ENCODE measurements at regions not wholly inside any gene's neighbourhood (a gene's known extent, or its start where the extent isn't known, plus 50 kb on each side); places are given as distances from the start of the nearest gene placed in this dataset.

DNA sequence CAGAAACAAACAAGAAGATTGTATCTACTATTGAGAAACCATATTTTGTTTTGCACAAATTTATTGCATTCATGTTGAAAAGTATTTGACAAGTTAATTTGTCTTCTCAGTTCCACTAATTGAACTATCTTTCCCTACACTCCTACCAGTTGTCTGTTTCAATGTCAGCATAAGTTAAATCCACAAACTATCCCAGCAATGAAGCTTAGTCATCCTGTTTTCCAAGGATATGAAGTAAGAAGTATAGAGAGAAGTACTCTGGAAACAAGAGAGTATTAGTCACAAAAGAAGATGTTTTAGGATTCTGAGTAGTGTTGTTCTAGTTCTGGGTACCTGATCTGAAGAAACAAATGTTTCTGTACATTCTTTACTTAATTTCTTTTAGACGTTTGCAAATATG, 261.6 kb upstream of the ZNF804A start:
- TF ChIP-seq, protein P1, sequence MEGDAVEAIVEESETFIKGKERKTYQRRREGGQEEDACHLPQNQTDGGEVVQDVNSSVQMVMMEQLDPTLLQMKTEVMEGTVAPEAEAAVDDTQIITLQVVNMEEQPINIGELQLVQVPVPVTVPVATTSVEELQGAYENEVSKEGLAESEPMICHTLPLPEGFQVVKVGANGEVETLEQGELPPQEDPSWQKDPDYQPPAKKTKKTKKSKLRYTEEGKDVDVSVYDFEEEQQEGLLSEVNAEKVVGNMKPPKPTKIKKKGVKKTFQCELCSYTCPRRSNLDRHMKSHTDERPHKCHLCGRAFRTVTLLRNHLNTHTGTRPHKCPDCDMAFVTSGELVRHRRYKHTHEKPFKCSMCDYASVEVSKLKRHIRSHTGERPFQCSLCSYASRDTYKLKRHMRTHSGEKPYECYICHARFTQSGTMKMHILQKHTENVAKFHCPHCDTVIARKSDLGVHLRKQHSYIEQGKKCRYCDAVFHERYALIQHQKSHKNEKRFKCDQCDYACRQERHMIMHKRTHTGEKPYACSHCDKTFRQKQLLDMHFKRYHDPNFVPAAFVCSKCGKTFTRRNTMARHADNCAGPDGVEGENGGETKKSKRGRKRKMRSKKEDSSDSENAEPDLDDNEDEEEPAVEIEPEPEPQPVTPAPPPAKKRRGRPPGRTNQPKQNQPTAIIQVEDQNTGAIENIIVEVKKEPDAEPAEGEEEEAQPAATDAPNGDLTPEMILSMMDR (IDR thresholded peaks at IDR 0.05), result no peak
- Histone ChIP-seq H3K4me3 (ENCODE audit: low read length) (no peak overlapping the region), H3K36me3 (ENCODE audit: insufficient read depth, low read length) (no peaks in the 10 kb centered on the region), H3K27ac (ENCODE audit: low read depth in 1 of 2, low read length in 2 of 2) (no peak overlapping the region), H3K4me1 (ENCODE audit: insufficient read depth, low read length) (no peaks in the 10 kb centered on the region), H3K9me3 (ENCODE audit: control insufficient read depth in 1 of 2, insufficient read depth in 1 of 2, low read length in 2 of 2) (no peaks in the 10 kb centered on the region), H3K27me3 (ENCODE audit: control insufficient read depth in 1 of 2, insufficient read depth in 2 of 2, low read length in 2 of 2) (no peaks in the 10 kb centered on the region)
- CTCF ChIA-PET, result no interaction called here
- Mint-ChIP-seq H3K27me3 (no peaks in the 10 kb centered on the region), H3K27ac (no peak overlapping the region), H3K36me3 (ENCODE audit: low read depth) (no peaks in the 10 kb centered on the region), H3K4me1 (ENCODE audit: low read depth) (no peaks in the 10 kb centered on the region), H3K4me3 (no peak overlapping the region), H3K9me3 (no peaks in the 10 kb centered on the region)
- intact Hi-C loops (cut with DNase I, micrococcal nuclease), result no loop called here
- POLR2A ChIA-PET, result no interaction called here
- ATAC-seq (ENCODE audit: poor library complexity) (no peak), DNase-seq (no peak)

DNA sequence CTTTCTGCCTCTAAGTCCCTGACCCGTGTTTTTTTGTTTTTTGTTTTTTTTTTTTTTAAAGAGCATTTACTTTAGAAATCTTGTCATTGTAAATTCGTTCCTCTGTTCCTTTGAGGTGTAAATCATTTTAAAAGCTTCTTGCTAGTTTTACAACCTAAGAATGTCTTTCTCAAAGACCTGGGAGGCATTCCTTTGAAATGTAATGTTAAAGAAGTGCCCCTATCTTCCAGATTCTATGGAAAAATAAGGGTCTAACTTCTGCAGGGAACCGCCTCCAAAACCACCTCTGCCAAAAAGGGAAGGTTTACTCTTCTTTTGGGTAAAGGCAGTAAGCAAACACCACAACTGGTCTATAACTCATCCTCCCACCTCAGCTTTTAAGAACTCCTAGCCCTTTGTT, 259.6 kb upstream of the ZNF804A start:
- Histone ChIP-seq H3K4me1 (ENCODE audit: insufficient read depth, low read length) (no peaks in the 10 kb centered on the region), H3K27ac (ENCODE audit: low read depth in 1 of 2, low read length in 2 of 2) (no peak overlapping the region), H3K4me3 (ENCODE audit: low read length) (no peak overlapping the region), H3K9me3 (ENCODE audit: control insufficient read depth in 1 of 2, insufficient read depth in 1 of 2, low read length in 2 of 2) (no peaks in the 10 kb centered on the region), H3K36me3 (ENCODE audit: insufficient read depth, low read length) (no peaks in the 10 kb centered on the region), H3K27me3 (ENCODE audit: control insufficient read depth in 1 of 2, insufficient read depth in 2 of 2, low read length in 2 of 2) (no peaks in the 10 kb centered on the region)
- ChIA-PET POLR2A (no interaction called here), CTCF (no interaction called here)
- Mint-ChIP-seq H3K36me3 (ENCODE audit: low read depth) (no peaks in the 10 kb centered on the region), H3K27ac (no peak overlapping the region), H3K9me3 (no peaks in the 10 kb centered on the region), H3K4me1 (ENCODE audit: low read depth) (no peaks in the 10 kb centered on the region), H3K27me3 (no peaks in the 10 kb centered on the region), H3K4me3 (no peak overlapping the region)
- TF ChIP-seq, protein P1 (IDR thresholded peaks at IDR 0.05), result no peak
- intact Hi-C loops (cut with DNase I, micrococcal nuclease), result no loop called here
- no peak for DNase-seq
- ATAC-seq (ENCODE audit: poor library complexity), result no peak

DNA sequence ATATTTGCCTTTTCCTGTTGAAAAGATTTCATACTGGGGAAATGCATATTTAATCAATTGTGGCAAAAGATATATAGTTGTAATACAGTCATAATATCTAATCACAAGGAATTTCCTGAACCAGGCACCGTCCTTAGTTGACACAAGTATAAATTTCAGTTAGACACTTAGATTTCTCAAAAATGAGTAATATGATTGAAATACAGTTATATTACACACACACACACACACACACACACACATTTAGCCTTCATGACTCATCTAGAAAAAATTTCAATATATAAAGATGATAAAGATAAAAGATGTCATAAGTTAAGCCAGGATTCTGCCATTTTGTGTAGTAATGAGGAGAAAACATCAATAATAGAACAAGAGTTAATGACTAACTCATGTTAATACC, 258.4 kb upstream of the ZNF804A start:
- H3K4me1 Mint-ChIP-seq (ENCODE audit: low read depth), result no peaks in the 10 kb centered on the region
- TF ChIP-seq, protein P1 (IDR thresholded peaks at IDR 0.05), result no peak
- H3K27me3 ChIP-seq (ENCODE audit: control insufficient read depth in 1 of 2, insufficient read depth in 2 of 2, low read length in 2 of 2), result no peaks in the 10 kb centered on the region
- ChIA-PET POLR2A (no interaction called here), CTCF (no interaction called here)
- H3K9me3 ChIP-seq (ENCODE audit: control insufficient read depth in 1 of 2, insufficient read depth in 1 of 2, low read length in 2 of 2), result no peaks in the 10 kb centered on the region
- no peak for DNase-seq
- H3K27ac ChIP-seq (ENCODE audit: low read depth in 1 of 2, low read length in 2 of 2), result no peak overlapping the region
- ATAC-seq (ENCODE audit: poor library complexity), result no peak
- no peak overlapping the region for H3K4me3 Mint-ChIP-seq
- H3K27me3 Mint-ChIP-seq, result no peaks in the 10 kb centered on the region
- intact Hi-C loops (cut with DNase I, micrococcal nuclease), result no loop called here
- no peaks in the 10 kb centered on the region for H3K36me3 Mint-ChIP-seq (ENCODE audit: low read depth)
- H3K27ac Mint-ChIP-seq, result no peak overlapping the region
- no peaks in the 10 kb centered on the region for H3K9me3 Mint-ChIP-seq
- H3K4me1 ChIP-seq (ENCODE audit: insufficient read depth, low read length), result no peaks in the 10 kb centered on the region
- no peak overlapping the region for H3K4me3 ChIP-seq (ENCODE audit: low read length)
- H3K36me3 ChIP-seq (ENCODE audit: insufficient read depth, low read length), result no peaks in the 10 kb centered on the region
